Sigmoid colon (tissue), 6 donors: ENCODE measurements at regions not wholly inside any gene's neighbourhood (a gene's known extent, or its start where the extent isn't known, plus 50 kb on each side); places are given as distances from the start of the nearest gene placed in this dataset.

Experiments
- DNase-seq: peaks from one replicate; pipeline ENCODE4 v3.0.0-alpha.2; 2019
- H3K27ac ChIP-seq, 4 donors: fragments of 200-600 bp; sonication (generic); one replicate each; pipeline ENCODE4 v1.5.1; 2016 to 2019; ENCODE audit warnings: mild to moderate bottlenecking in 1 of 4
- H3K27me3 ChIP-seq, 3 donors: fragments of 200-600 bp; sonication (generic); one replicate each; pipeline ENCODE4 v1.5.1; 2019; ENCODE audit warnings: mild to moderate bottlenecking in 1 of 3
- H3K36me3 ChIP-seq, 4 donors: fragments of 200-600 bp; sonication (generic); one replicate each; pipeline ENCODE4 v1.5.1; 2016 to 2019
- H3K4me1 ChIP-seq, 4 donors: fragments of 200-600 bp; sonication (generic); one replicate each; pipeline ENCODE4 v1.5.1; 2017 to 2019
- H3K4me3 ChIP-seq, 4 donors: fragments of 200-600 bp; sonication (generic); one replicate each; pipeline ENCODE4 v1.5.1; 2017 to 2019; ENCODE audit warnings: mild to moderate bottlenecking in 2 of 4, moderate library complexity in 1 of 4
- H3K9me3 ChIP-seq, 4 donors: fragments of 200-600 bp in 3 of 4; sonication (generic) in 3 of 4; one replicate each; pipeline versions ENCODE4 v1.5.1 to v1.6.1; 2013 to 2019
- CTCF ChIP-seq, 4 experiments: fragments of 450-650 bp in 3 of 4; fragments of 200-600 bp in 1 of 4; IDR thresholded peaks; one replicate each; pipeline ENCODE4 v1.5.1; 2016 to 2019; ENCODE audit warnings: antibody characterized with exemption in 4 of 4, mild to moderate bottlenecking in 3 of 4, moderate library complexity in 2 of 4
- EP300 ChIP-seq, 4 donors: sonication (generic); formaldehyde crosslinking; IDR thresholded peaks; one replicate each; pipeline ENCODE4 v1.6.1; 2017; ENCODE audit warnings: antibody characterized with exemption in 4 of 4
- POLR2A ChIP-seq, 2 donors: fragments of 450-650 bp; IDR thresholded peaks; one replicate each; pipeline ENCODE4 v1.6.1; 2016; ENCODE audit warnings: antibody characterized with exemption in 2 of 2, mild to moderate bottlenecking in 2 of 2, moderate library complexity in 2 of 2
- POLR2AphosphoS5 ChIP-seq, 4 donors: sonication (generic); formaldehyde crosslinking; IDR thresholded peaks; one replicate each; pipeline ENCODE4 v1.6.1; 2017; ENCODE audit warnings: antibody characterized with exemption in 4 of 4
- WGBS, 2 donors: extraction: QIAGEN DNeasy Blood & Tissue Kit; methylation state at CpG; one replicate each; pipeline ENCODE4 v1.1.7; 2013; 5-methylcytosine and 5-hydroxymethylcytosine counted together
- intact Hi-C: fragments of 100-400 bp; cut with DNase I; formaldehyde crosslinking; loops from one replicate; pipeline ENCODE4 v1.15.1; 2023
- donor health status: healthy with polysubstance abuse.
- donor health status: healthy.

GRCh38 chr5:92559331-92559730, 1021.7 kb downstream of the NR2F1-AS1 start:
- no peak overlapping the region for H3K27ac ChIP-seq
- no peaks in the 10 kb centered on the region for H3K4me1 ChIP-seq
- no peak for DNase-seq
- intact Hi-C loops, result no loop called here
- WGBS, 2 donors, result 85 to 88% methylated on average over 4 of the region's 4 CpGs
- H3K4me3 ChIP-seq, result no peak overlapping the region
- no peaks in the 10 kb centered on the region for H3K27me3 ChIP-seq
- TF ChIP-seq POLR2A (IDR thresholded peaks at IDR 0.05), result no peak
- no peaks in the 10 kb centered on the region for H3K9me3 ChIP-seq
- H3K36me3 ChIP-seq, result no peaks in the 10 kb centered on the region

GRCh38 chr5:92556747-92557146, 1024.3 kb downstream of the NR2F1-AS1 start:
- WGBS, 2 donors, result 93 to 95% methylated on average over 1 of the region's 1 CpG
- Histone ChIP-seq H3K27ac (no peak overlapping the region), H3K4me1 (no peaks in the 10 kb centered on the region), H3K27me3 (no peaks in the 10 kb centered on the region), H3K36me3 (no peaks in the 10 kb centered on the region), H3K9me3 (no peaks in the 10 kb centered on the region), H3K4me3 (no peak overlapping the region)
- TF ChIP-seq EP300 (IDR thresholded peaks at IDR 0.05), result no peak
- TF ChIP-seq POLR2A (IDR thresholded peaks at IDR 0.05), result no peak
- TF ChIP-seq POLR2AphosphoS5 (IDR thresholded peaks at IDR 0.05), result no peak
- TF ChIP-seq CTCF (IDR thresholded peaks at IDR 0.05), result no peak
- DNase-seq, result no peak
- intact Hi-C loops, result no loop called here

- H3K9me3 ChIP-seq, result no peaks in the 10 kb centered on the region
- no peak for TF ChIP-seq EP300 (IDR thresholded peaks at IDR 0.05)
- H3K4me1 ChIP-seq, result no peaks in the 10 kb centered on the region
- DNase-seq, result no peak
- no peaks in the 10 kb centered on the region for H3K36me3 ChIP-seq
- H3K4me3 ChIP-seq, result no peak overlapping the region
- intact Hi-C loops, result no loop called here
- 94 to 96% methylated on average over 1 of the region's 1 CpG for WGBS, 2 donors
- H3K27me3 ChIP-seq, result no peaks in the 10 kb centered on the region
- no peak overlapping the region for H3K27ac ChIP-seq
Measured at GRCh38 chr5:92554447-92555085, 1026.5 kb downstream of the NR2F1-AS1 start.

- intact Hi-C loops, result no loop called here
- Histone ChIP-seq H3K4me1 (no peaks in the 10 kb centered on the region), H3K4me3 (no peak overlapping the region), H3K36me3 (no peaks in the 10 kb centered on the region), H3K27ac (no peak overlapping the region), H3K9me3 (no peaks in the 10 kb centered on the region), H3K27me3 (no peaks in the 10 kb centered on the region)
- DNase-seq, result no peak
- no peak for TF ChIP-seq CTCF (IDR thresholded peaks at IDR 0.05)
- no peak for TF ChIP-seq POLR2AphosphoS5 (IDR thresholded peaks at IDR 0.05)
- no peak for TF ChIP-seq POLR2A (IDR thresholded peaks at IDR 0.05)
- TF ChIP-seq EP300 (IDR thresholded peaks at IDR 0.05), result no peak
Measured at GRCh38 chr5:92553326-92553725, 1027.7 kb downstream of the NR2F1-AS1 start.

- H3K4me1 ChIP-seq, result no peaks in the 10 kb centered on the region
- TF ChIP-seq EP300 (IDR thresholded peaks at IDR 0.05), result no peak
- no peak for TF ChIP-seq CTCF (IDR thresholded peaks at IDR 0.05)
- TF ChIP-seq POLR2A (IDR thresholded peaks at IDR 0.05), result no peak
- no peak for TF ChIP-seq POLR2AphosphoS5 (IDR thresholded peaks at IDR 0.05)
- H3K27ac ChIP-seq, result no peak overlapping the region
- no peaks in the 10 kb centered on the region for H3K27me3 ChIP-seq
- WGBS, 2 donors, result 42% methylated on average over 8 of the region's 8 CpGs
- no peaks in the 10 kb centered on the region for H3K36me3 ChIP-seq
- H3K9me3 ChIP-seq, result no peaks in the 10 kb centered on the region
- no peak for DNase-seq
- H3K4me3 ChIP-seq, result no peak overlapping the region
- intact Hi-C loops, result no loop called here
Measured at GRCh38 chr5:92552206-92553160, 1028.5 kb downstream of the NR2F1-AS1 start.
